NCI-H2081 treated with DMSO at 0.1 percent for 48 hours (cell line): ENCODE measurements at regions not wholly inside any gene's neighbourhood (a gene's known extent, or its start where the extent isn't known, plus 50 kb on each side); places are given as distances from the start of the nearest gene placed in this dataset.

ENCODE experiments used
- DNase-seq: peaks from one replicate; lab custom pipeline; 2025; lab: John Stamatoyannopoulos, UW

DNA sequence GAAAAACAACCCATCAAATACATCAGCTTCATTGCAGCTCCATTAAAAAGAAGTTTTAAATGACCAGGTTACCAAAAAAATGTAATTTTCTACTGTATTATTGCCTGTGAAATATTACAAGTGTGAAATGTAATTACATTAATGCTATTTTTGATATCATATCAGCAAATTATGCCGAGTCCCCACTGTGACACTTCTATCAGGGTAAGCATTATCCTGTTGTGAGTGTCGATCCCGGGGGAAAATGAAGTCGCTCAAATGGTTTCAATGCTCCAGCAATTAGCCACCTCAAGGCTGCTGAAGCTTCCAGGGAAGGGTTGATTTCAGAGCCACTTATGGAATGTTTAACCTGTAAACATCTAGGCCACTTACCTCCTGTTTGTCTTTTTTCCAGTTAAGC lies 70.4 kb downstream of the RCN1 start:
- DNase-seq: no peak

DNA sequence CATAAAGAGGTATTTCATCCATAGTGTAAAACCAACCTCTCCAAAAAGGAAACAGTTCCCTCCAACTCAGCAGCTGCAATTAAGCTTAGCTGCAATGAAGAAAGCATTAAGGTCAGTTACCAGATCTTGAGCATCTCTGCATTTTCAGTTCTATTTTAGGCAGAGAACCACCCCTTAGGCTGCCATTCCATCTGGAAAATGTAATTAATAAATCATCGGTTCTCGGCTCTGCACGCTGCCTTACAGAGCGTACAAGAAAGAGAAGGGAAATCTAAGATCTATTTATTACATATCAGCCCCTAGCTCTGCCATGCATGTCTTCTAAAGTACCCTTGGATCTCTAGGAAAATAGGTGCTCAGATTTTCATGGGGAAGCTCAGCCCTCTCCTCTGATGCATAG lies 71.5 kb downstream of the RCN1 start:
- no peak for DNase-seq

DNA sequence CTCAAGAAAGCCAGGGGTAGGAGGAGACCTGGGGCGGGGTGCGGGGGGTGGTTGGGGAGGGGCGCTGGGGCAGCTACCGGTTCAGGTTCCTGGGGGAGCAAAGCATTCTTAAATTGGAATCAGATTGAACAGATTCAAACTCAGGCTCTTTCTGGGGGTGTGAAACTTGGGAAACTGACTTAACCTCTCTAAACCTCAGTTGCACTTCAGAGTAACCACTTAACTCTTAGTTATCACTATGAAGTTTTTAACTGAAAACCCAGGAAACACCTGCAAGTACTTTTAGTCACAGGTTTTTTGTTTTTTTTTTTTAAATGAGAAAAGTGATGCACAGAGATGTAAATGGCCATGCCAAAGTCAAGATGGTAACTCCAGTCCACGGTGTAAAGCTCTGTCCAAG lies 72.0 kb downstream of the RCN1 start:
- DNase-seq: no peak

DNA sequence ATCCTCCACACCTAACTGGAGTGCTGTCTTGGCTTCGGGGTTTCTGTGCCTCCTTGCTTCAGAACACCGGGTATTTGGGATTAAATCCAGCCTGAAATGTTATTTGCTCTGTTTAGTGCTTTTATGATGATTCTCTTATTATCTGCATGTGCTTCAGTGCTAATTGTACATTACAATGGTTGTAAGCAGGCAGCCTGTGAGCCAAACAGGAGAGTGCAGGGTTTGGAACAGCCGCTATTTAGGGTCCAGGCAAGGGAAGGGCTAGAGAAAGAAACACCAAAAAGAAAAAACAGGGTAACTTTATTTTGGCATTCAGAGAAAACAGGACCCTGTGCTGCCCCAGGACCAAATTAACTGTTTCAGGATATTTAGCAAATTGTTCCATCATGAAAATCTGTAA lies 72.7 kb downstream of the RCN1 start:
- DNase-seq: no peak

DNA sequence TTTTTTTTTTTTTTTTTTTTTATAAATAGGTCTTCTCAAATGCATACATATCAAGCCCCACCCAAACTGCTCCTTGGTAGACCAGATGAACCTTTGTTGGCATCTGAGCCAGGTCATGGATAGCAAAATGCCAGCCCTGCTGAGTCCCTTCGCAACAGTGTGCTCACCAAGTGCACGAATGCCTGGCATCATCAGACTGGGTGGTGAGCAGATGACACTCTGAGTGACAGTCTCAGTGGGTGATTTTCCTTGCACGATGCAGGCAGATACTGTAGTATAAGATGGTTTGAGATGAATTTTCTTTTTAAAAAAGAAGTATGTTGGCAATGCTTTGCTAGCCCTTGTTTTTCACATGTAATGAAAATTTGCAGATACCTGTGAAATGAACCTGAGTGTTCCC lies 74.0 kb downstream of the RCN1 start:
- DNase-seq: no peak

DNA sequence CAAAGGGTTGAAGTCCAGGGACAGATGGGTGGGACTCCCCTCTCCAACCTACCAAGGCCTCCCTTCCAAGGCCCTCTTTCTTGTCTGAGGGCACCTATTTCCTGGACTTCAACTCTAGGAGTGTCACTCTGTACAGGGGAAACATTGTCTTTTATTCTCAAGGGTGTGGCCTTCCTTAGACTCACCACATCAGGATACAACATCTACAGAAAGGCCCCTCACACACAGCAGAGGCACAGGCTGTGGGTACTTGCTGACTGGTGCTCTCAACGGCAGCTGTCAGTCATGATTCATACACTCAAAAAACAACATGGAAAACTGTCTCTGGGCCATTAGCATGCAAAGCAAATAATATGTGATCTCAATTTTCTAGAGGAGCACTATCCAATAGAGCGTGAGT lies 78.0 kb downstream of the RCN1 start:
- no peak for DNase-seq

DNA sequence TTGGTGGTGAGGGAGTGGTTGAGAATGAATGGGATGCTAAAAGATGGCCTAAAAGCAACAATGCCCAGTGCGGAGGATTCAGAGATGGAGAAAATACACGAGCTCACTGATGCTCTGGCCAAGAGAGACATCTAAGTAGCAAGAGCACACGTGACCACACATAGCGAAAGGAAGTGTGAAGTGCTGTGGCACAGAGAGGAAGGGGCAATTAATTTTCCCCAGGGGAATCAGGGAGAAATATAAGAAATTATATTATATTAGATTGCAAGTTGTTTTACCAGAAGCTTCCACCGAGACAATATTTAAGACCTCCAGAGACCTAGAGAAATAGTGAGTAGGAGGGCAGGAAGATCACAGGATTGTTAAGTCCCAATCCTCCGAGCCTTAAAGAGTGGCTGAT lies 80.6 kb downstream of the RCN1 start:
- no peak for DNase-seq

DNA sequence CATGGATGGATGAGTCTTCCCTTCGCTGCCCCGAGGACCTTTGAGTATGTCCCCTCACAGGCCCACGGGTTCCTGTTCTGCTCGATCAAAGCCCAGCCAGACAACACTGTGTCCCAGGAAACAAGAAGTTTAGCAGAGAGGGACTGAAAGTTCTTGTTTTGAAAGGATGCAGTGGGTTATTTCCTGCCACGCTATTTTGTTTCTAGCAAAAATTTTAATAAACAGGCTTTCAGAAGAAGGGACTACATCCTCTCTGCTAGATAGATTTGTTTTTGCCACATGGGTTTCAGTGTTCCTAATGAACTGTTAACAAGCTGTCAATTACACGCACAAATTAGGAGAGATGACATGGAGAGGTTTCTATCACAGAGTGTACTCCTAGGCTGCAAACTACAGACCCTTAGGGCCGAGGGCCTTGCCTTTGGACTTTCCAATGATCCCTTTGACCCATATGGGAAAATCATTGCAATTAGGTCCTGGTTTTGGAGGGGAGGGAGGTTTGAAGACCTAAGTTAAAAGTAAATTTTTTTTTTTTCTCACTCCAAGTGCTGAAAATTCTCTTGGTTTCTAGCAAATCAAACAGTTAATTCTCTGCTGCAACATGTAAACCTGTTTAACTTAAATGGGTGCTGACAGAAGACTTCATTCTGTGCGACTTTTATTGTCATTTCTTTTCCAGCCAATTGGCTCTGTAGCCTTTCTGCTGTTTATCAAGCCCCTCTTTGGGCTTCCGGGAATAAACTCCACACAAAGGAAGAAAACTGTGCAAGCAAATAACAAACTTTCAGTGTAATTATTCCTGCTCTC lies 81.4 kb downstream of the RCN1 start:
- DNase-seq: no peak

DNA sequence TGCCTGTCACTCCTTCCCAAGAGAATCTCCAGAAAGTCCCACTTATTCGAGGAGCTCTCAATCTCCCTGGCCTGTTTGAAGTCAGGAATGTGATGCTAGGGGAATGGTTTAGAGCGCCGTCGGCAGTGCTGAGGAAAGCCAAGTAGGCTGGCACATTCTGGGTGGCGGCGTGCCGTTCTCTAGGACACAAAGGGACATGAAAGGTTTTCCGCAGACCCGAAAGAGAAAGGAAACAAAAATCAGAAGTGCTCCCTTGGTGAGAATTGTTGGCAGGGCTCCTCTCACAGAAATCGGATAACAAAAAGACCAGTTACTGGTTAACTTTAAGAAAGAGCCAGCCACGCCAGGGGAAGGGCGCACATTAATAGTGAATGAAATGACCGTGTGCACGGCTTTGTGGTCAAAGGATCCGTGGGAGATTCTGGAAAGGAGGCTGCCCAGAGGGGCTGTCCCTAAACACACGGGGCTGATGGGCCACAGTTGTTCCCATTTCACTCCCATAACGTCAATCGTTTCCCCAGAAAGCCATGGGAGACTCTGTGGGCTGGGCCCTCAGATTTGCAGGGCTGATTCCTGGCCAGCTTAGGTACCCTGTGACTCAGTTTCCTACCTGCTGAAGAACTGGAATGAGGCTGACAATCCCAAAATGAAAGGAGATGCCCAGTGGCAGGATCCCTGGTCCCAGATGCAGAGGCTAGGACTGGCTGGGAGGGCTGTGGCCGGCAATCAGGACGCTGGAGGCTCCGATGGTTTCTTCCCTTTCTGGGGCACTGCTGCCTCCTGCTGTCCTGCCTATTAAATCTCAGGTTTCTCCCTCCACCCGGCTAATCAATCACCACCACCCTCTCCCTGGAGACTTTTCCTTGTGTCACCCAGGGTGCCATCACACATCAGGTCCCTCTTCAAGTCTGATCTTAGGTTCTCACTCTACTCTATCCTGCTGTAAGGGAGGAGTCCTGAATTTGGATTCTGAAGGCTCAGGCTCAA lies 82.3 kb downstream of the RCN1 start:
- no peak for DNase-seq

DNA sequence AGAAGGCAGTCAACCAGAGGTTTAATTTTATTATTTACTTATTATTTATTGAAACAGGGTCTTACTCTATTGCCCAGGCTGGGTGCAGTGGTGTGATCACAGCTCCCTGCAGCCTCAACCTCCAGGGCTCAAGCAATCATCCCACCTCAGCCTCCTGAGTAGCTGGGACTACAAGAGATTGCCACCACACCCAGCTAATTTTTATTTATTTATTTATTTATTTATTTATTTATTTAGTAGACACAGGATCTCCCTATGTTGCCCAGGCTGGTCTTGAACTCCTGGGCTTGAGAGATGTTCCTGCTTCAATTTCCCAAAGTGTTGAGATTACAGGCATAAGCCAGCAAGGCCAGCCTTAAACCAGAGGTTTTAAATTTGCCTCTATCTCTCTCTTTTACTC lies 83.1 kb downstream of the RCN1 start:
- no peak for DNase-seq

DNA sequence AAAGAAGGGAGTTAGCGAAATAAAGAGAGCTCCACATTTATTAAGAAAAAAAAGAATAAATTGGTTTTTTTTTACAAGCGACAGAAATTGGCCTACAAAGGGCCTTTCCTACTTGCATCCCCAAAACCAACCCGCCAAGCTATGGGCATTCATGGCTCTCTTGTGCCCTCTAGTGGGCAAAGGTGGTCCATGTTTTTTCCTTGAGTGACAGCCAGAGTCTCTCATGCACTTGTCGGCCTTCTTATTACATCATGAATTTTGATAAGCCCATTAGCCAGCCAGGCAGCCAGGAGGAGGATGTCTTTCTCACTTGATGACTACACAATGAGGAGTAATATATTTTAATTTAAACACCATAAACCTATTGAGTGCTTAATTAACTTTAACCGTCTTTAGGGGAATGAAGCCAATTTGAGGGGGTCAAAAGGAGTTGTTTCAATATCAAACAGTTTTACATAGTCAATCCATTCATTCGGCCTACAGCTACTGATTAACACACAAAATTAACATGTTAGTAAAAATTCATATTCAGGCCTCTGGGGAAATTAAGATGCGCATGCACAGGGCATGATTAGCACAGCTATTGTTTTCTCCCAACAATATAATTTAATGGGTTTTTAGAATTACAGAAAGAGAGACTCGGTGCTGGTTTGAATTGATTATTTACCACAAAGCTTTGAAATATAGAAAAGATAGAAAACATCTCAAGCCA lies 85.5 kb downstream of the RCN1 start:
- DNase-seq: peak; percentile 55

DNA sequence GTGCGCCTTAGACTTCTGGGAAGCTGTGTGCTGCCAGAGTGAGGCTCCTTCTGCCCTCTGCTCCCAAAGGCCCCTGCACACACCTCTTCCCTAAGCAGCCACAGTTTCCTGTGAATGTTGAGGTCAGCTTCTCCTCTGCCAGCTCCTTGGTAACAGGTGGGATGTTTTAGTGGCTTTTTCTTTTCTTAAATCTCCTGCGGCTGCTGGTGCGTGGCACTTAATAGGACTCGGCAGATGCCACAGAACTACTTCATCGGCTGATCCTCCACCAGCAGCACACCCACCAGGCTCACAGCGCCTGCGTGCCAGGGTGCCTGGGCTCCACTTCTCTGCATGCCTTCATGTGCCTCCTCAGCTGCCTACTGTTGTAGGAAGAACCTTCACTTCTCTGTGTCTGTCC lies 87.8 kb downstream of the RCN1 start:
- DNase-seq: no peak

DNA sequence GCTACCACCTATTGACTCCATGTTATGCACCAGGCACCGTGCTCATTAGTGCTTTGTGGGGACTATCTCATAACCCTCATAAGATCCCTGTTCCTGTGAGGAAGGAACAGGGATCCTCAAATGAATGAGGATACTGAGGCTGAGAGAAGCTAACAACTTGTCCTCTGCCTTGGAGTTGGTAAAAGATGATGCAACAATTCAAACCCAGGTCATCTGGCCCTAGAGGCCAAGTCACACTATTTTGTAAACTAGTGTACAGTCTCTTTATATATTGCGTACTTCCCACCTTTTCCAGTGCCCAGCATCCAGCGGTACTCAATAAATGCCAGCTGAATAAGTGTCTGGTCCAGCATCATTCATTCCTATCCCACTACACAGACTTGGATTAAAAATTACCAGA lies 92.6 kb downstream of the RCN1 start:
- no peak for DNase-seq

DNA sequence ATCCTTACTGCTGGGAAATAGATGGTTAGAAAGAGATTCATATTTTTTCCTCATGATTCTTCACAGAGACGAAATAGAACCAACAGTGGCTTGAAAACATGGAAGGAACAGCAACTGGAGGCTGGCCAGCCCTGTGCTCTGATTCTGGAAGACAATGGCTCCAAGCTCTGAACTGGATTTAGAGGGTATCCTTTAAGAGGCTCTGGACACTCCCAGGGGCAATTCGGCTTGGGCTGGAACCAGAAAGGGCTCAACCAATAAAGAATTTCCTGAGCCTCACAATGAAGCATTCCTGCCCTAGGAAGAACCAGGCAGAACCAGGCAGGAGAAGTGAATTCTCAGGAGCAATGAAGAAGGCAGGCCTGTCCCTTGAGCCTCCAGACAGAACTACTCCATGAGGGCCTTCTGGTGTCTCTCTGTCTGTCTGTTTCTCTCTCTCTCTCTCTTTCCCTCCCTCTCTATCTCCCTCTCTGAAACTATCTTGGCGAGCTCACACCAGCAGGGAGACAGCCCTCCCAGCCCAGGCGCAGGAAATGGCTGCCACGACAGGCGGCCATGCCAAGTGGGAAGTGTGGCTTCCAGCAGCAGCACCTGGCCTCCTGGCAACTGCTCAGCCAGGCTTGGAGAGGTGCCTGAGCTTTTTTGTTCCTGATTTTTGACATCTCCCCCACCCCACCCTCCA lies 93.3 kb downstream of the RCN1 start:
- DNase-seq: no peak

DNA sequence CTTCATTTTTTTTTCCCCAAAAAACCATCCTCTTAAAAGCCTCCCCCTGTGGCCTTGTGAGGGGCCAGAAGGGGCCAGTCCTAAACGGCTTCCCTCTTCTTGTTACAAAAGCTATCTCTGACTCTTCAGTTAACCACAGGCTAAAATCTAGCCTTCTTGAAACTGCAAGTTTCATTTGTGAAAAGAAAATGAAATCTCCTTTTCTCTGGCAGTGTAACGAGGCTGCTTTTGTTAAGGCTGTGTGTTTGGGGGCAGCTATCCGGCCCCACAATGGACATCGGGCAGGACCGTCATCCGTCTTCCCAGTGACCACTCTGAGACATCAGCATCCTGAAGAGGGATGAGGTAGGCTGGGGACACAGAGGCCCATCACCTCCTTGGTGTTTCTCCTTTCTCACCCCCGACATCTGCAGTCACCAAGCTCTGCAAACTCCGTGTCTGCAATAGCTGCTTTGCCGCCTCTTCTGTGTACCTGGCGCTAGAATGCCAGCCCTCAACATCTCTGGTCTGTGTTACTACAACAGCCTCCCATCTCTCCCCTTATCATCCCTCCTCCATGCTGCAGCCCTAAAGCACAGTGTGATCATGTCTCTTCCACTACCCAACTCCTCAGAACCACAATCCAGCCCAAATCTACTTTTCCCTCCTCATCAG lies 94.0 kb downstream of the RCN1 start:
- DNase-seq: no peak

DNA sequence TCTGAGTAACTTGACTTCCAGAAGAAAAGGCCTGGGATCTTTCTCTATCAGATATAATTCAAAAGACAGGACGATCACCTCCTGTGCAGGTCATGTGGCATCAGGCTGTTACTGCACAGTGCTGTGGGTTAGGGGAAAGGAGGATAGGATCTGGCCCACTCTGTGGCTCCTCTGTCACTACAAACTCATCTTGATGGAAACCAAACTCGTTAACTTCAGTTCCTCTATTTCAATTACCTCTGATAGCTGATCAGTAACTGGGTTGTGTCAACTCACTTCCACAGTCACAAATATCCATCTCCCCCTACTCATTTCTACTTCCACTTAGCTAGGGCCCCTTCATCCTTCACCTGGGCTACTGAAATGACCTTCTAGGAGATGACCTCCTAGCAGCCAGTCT lies 95.2 kb downstream of the RCN1 start:
- DNase-seq: no peak

DNA sequence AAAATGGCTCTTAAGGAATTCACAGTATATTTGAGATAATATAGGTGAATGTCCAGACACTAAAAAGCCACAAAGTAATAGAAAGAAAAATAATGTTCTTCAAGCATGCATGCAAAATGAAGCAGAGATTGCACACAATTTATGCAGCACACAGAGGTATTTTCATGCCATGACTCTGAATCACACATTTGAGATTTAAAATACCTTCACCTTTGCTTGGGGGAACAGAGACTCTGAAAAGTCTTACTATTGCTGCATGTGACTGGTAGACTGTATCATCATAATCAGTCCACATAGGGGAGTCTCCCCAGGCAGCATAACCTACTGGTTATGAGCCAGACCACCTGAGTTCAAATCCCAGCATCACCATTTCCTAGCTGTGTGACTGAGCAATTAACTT lies 96.2 kb downstream of the RCN1 start:
- DNase-seq: no peak

DNA sequence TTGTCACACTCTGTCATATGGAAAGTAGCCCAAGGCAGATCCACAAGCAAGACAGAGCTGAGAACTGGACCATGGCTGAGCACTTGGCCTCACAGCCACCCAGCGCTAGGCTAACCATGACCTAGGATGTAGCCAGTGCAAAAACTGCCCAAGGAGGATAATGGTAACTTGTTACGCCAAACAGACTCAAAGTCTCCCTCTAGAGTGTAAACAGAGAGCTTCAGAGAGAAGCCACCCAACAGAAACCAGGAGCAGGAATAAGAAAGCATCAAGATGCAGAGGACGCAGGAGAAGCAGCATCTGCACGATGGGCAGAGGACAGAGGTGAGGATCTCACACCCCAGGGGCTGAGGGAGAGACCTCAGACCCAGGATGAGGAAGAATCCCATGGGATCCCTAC lies 97.9 kb downstream of the RCN1 start:
- DNase-seq: no peak

DNA sequence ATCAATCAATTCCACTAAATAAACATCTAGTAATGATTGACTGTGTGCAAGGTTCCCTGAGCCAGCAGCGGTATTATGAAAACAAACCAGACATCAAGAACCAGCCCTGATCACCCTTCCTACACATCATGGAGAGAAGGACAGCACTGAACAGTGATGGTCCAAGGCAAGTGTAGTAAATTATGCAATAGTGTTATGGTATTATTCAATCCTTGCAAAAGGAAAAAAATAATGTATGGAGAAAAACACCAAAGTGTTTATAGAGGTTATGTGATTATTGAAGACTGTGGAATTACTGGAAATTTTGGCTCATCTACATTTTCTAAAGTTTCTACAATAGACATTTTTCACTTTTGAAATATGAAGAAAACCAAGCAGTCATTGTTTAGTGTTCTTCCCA lies 105.3 kb downstream of the RCN1 start:
- DNase-seq: no peak

DNA sequence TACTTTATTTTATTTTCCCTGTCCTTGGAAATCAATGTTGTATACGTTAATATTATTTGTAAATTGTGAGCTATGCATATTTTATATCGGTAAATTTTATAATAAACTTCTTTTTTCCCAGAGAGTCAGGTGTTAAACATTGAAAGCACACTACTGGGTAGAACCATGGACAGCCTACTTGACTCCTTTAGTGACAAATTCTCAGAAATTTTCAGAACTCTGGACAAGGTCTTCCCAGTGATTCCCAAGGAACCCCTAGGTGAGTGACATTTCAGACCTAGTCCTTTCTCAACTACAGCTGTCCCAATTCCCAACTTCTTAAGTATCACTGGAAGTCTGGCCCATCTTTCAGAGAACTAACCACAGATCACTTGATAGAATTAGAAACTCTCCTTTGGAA lies 107.2 kb downstream of the RCN1 start:
- DNase-seq: no peak

DNA sequence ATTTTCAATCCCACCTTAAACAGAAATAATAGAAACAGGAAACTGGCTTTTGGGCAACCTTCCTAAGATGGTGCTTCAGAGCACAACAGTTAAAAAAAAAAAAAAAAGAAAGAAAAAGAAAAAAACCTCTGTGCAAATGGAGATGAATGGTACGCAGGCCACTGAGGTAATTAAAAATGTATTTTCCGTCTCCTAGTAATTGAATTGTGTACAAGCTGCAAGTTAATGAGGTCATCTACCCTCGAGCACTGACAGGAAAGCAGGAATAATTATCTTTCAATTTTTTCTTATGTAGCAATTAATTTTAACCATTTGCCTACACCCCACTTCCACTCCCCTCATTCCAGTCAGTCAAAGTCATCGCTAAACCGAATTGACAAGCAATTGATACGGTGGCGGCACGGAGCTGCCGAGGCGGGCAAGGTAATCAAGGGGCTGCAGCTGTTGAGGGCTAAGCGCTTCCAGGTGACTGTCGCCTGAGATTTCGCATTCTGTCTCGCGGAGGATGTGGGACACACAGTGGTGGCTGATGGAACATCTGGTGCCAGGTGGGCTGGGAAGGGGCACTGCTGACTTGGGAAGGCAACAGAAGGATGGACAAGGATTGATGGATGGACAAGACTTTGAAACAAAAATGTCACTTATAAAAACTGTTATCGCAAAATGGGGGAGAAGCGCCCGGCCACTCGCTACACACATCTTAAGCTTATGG lies 109.4 kb downstream of the RCN1 start:
- DNase-seq: no peak
